GM21717 (cell line): ENCODE measurements at regions not wholly inside any gene's neighbourhood (a gene's known extent, or its start where the extent isn't known, plus 50 kb on each side); places are given as distances from the start of the nearest gene placed in this dataset.
"Not testable (repeated sequence)": the region's sequence is repeated elsewhere in the genome, so short reads cannot be mapped to it uniquely, and the experiment has no call there.

Experiments
- ATAC-seq: cut with Tn5 transposase; IDR thresholded peaks from one replicate; pipeline ENCODE4 v1.9.1; 2021; ENCODE audit warnings: mild to moderate bottlenecking, moderate library complexity; ENCODE audit not compliant: unreplicated experiment

GRCh38 chrX:137212078-137212632 lies 178.4 kb upstream of the GPR101 start:
- no peak for ATAC-seq

DNA sequence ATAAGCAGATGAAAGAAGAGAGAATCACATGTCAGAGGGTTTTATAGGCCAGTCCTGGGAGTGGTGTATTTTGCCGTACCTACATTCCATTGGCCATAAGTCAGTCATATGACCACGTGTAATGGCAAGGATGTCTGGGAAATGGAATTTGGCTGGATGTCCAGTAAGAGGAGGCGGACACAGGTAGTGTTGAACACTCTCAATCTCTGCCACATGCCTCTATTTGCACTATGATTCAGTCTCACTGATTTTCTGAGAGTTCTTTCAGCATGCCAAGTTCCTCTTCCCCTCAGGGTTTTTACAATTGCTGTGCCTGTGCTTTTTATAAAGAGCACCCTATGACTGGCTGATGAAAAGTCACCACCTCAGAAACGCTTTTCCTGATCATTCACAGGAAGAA lies 164.2 kb upstream of the GPR101 start:
- ATAC-seq: no peak

- ATAC-seq: no peak
Observed at GRCh38 chrX:137195991-137196390, 162.2 kb upstream of the GPR101 start.

GRCh38 chrX:137195296-137195695 lies 161.5 kb upstream of the GPR101 start:
- no peak for ATAC-seq

- ATAC-seq: peak; percentile 69
Observed at GRCh38 chrX:137194164-137194563, 160.4 kb upstream of the GPR101 start.

GRCh38 chrX:137187540-137187939 lies 153.7 kb upstream of the GPR101 start:
- no peak for ATAC-seq

GRCh38 chrX:137178392-137178791 lies 144.6 kb upstream of the GPR101 start:
- no peak for ATAC-seq

DNA sequence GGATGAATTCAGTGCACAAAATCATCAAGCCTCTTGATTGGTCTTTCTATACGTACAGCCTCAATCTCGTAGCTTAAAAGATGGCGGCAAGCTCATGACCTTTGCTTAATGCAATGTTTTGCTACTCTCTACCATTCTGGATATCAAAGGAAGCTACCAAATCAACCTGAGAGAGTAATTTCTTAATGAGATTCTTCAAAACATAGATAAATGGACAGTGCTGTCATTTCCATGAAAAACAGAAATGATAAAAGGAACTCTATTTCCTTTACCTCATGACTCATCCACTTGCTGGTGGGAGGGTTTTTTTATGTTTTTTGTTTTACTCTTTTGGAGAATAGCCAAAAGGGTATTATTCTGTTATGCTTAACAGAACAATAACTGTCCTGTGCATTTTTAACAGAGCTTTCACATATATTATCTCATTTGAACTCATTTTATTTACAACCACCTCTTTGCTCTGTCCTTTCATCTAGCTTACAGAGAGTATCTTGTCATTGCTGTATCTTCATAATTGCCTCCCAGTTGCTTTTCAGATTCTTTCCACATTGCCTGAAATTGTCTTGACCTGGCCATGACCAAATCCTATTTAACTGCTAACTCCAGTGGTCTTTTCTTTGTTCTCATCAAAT lies 138.6 kb upstream of the GPR101 start:
- no peak for ATAC-seq

DNA sequence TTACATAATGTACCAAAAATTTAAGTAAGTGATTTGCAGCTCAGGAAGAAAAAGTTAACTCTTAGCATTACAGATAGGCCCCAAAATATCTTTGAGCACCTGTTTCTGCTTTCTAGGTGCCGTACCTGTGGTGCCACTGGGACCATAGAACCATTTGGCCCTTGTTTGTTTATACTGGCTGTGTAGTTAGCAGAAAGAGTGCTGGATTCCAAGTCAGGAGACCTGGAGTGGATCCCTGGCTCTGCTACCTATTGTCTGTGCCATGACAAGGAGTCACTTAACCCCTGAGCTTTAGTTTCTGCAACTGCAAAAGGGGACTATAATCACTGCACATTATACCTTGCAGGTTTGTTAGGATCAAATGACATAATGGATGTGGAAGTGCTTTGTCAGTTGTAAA lies 137.8 kb upstream of the GPR101 start:
- ATAC-seq: no peak

DNA sequence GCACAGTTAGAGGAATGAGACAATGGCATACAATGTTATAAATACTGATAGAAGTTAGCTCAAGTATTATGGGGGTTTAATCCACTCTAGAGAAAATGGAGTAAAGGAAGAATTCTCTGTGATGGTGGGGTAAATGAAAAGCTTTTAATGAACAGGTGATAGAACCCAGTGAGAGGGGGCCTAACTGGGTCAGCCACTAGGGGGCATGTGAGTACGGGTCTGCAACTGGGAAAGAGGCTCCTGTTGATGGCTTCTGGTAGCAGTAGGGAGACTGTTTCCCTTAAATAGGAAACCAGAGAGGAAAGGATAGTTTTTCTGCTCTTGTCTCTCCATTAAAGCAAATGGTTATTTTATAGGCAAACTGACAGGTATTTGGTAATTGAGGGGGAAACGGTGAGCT lies 132.8 kb upstream of the GPR101 start:
- ATAC-seq: no peak

DNA sequence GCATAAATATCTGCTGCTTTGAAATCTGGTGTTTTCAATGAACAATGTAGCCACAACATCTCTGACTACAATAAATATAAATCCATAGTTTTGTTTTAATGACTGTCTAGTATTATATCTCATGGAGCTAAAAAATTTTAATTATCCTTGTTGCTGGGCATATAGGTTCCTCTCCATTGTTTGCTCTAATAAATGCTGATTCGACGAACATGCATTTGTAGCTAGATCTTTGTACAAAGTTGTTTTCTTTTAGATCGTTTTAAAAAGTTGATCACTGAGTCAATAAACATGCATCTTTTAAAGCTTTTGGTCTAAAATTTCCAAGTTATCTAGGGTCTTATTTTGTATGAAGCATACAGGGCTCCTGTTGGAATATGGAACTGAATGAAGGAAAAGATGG lies 130.5 kb upstream of the GPR101 start:
- ATAC-seq: no peak

- ATAC-seq: no peak
Observed at GRCh38 chrX:137151403-137151802, 117.6 kb upstream of the GPR101 start.

DNA sequence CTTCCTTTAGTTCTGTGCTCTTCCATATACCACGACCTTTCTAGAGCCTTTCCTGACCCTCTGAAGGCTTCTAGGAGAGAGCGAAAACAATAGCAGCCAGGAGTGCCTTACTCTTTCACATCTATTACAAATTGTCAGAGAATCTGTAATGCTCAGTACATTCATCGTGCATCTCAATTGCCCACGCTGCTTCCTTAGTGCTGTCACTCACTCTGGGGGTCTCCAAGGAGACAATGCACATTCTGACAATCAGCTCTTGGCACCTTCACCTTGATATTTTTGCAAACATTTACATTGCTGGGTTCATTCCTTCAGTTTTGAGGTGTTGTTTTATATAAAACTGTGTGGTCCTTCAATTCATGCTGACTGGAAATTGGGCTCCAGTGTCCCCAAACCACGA lies 110.1 kb upstream of the GPR101 start:
- ATAC-seq: no peak

GRCh38 chrX:137122651-137123050 lies 88.9 kb upstream of the GPR101 start:
- not testable (repeated sequence) for ATAC-seq

GRCh38 chrX:137119049-137119448 lies 85.3 kb upstream of the GPR101 start:
- no peak for ATAC-seq

GRCh38 chrX:137118536-137118935 lies 84.7 kb upstream of the GPR101 start:
- no peak for ATAC-seq

- no peak for ATAC-seq
Observed at GRCh38 chrX:137118136-137118535, 84.3 kb upstream of the GPR101 start.

GRCh38 chrX:137107877-137108276 lies 74.1 kb upstream of the GPR101 start:
- not testable (repeated sequence) for ATAC-seq

DNA sequence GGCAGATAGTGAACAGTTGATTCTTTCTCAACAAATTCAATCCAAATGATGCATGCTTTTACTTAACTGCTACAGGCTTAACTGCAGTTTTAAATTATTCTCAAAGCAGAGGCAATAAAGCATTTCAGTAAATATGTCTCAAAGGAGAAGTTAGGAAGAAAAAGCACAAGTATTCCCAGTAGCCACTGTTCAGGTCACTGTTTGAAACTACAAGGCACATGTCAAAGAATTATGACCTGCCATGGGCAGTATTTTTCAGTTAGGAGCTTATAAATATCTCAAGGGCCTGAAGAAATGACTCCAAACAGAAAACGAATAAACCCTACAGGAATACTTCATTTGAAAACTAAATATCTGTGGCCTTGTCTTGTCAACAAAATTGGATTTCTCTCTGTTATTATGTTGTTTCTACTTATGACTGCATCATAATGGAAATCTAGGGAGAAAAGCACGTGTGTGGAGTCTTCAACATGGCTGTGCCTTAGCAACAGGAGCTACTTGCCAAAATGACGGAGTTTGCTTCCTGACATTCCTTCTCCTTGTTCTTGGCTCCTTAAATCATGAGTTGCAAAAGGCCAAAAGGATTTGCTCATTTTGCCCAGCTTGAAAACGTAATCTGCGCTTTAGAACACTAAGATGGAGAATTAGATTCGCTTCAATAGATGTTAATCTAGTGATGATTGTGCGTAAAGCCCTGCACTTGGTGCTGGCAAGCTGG lies 67.6 kb upstream of the GPR101 start:
- ATAC-seq: no peak
